GM18526 (cell line): ENCODE measurements at regions not wholly inside any gene's neighbourhood (a gene's known extent, or its start where the extent isn't known, plus 50 kb on each side); places are given as distances from the start of the nearest gene placed in this dataset.

Experiments used
- POLR2A ChIP-seq: IDR thresholded peaks from 3 replicates; pipeline ENCODE4 v1.6.1; 2011; ENCODE audit not compliant: insufficient read length; ENCODE audit errors: extremely low read depth

- TF ChIP-seq POLR2A = no peak
Observed at GRCh38 chr22:48531761-48532435, 1295.8 kb downstream of the BRD1 start.

- TF ChIP-seq POLR2A = no peak
Observed at GRCh38 chr22:48531108-48531507, 1296.6 kb downstream of the BRD1 start.

GRCh38 chr22:48530666-48531065 is 1297.0 kb downstream of the BRD1 start:
- no peak for TF ChIP-seq POLR2A

GRCh38 chr22:48528221-48528915 is 1299.3 kb downstream of the BRD1 start:
- TF ChIP-seq POLR2A = no peak

GRCh38 chr22:48523761-48524160 is 1303.9 kb downstream of the BRD1 start:
- TF ChIP-seq POLR2A = no peak

- no peak for TF ChIP-seq POLR2A
Observed at GRCh38 chr22:48523091-48523490, 1304.6 kb downstream of the BRD1 start.

- TF ChIP-seq POLR2A = no peak
Observed at GRCh38 chr22:48522271-48522670, 1305.4 kb downstream of the BRD1 start.

GRCh38 chr22:48520884-48521588 is 1306.6 kb downstream of the BRD1 start:
- TF ChIP-seq POLR2A = no peak

GRCh38 chr22:48520207-48520606 is 1307.5 kb downstream of the BRD1 start:
- TF ChIP-seq POLR2A = no peak

- no peak for TF ChIP-seq POLR2A
Observed at GRCh38 chr22:48517039-48518030, 1310.3 kb downstream of the BRD1 start.

GRCh38 chr22:48516571-48516970 is 1311.1 kb downstream of the BRD1 start:
- no peak for TF ChIP-seq POLR2A

GRCh38 chr22:48515571-48516200 is 1312.0 kb downstream of the BRD1 start:
- TF ChIP-seq POLR2A = no peak

- TF ChIP-seq POLR2A = no peak
Observed at GRCh38 chr22:48513929-48514328, 1313.7 kb downstream of the BRD1 start.

GRCh38 chr22:48513446-48513845 is 1314.2 kb downstream of the BRD1 start:
- no peak for TF ChIP-seq POLR2A

GRCh38 chr22:48511781-48512327 is 1315.8 kb downstream of the BRD1 start:
- TF ChIP-seq POLR2A = no peak

GRCh38 chr22:48511211-48511610 is 1316.5 kb downstream of the BRD1 start:
- TF ChIP-seq POLR2A = no peak
